Parathyroid adenoma (tissue), 2 donors: ENCODE measurements at regions not wholly inside any gene's neighbourhood (a gene's known extent, or its start where the extent isn't known, plus 50 kb on each side); places are given as distances from the start of the nearest gene placed in this dataset.

Experiments used
- H2AFZ ChIP-seq: fragments of 300-600 bp; sonication (generic); one replicate; pipeline ENCODE4 v1.7.0; 2017; ENCODE audit warnings: antibody characterized with exemption, mild to moderate bottlenecking
- H3K27ac ChIP-seq: fragments of 300-600 bp; sonication (generic); one replicate; pipeline ENCODE4 v1.7.0; 2017
- H3K27me3 ChIP-seq: fragments of 300-600 bp; sonication (generic); one replicate; pipeline ENCODE4 v1.7.0; 2017; ENCODE audit warnings: low read length; ENCODE audit not compliant: control insufficient read depth, insufficient read depth
- H3K36me3 ChIP-seq: fragments of 300-600 bp; sonication (generic); one replicate; pipeline ENCODE4 v1.7.0; 2017; ENCODE audit warnings: low read length; ENCODE audit not compliant: control insufficient read depth, insufficient read depth
- H3K4me1 ChIP-seq: fragments of 300-600 bp; sonication (generic); one replicate; pipeline ENCODE4 v1.7.0; 2017; ENCODE audit warnings: control low read depth
- H3K4me2 ChIP-seq: fragments of 300-600 bp; sonication (generic); one replicate; pipeline ENCODE4 v1.7.0; 2017; ENCODE audit warnings: low read length
- H3K4me3 ChIP-seq: fragments of 300-600 bp; sonication (generic); one replicate; pipeline ENCODE4 v1.7.0; 2017; ENCODE audit warnings: low read depth, low read length
- H3K79me2 ChIP-seq: fragments of 300-600 bp; sonication (generic); one replicate; pipeline ENCODE4 v1.7.0; 2017; ENCODE audit warnings: control low read depth
- H3K9ac ChIP-seq: fragments of 300-600 bp; sonication (generic); one replicate; pipeline ENCODE4 v1.7.0; 2017; ENCODE audit warnings: mild to moderate bottlenecking
- H3K9me3 ChIP-seq: fragments of 300-600 bp; sonication (generic); one replicate; pipeline ENCODE4 v1.7.0; 2017; ENCODE audit warnings: low read length; ENCODE audit not compliant: control insufficient read depth
- TF ChIP-seq, protein P1 (sequence below): fragments of 300-600 bp; sonication (generic); IDR thresholded peaks from one replicate; pipeline ENCODE4 v1.7.0; 2017; ENCODE audit warnings: antibody characterized with exemption, mild to moderate bottlenecking
- donor health status: primary hyperparathyroidism.

DNA sequence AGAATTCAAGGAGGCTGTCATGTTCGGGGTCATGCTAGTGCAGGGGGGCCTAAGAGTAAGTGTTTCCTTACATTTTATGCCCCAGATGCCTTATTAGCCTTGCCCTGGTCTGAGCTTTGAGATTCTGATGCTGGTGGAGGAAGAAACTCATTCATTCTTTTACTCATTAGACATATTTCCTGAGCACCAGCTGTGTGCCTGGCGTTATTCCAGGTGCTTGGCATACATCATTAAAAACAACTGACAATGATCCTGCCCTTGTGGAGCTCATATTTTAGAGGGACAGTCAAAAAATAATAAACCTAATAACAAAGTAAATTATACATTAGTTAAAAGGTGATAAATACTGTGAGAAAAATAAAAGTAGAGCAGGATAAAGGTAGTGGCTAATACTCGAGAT, 138.9 kb upstream of the SGCD start:
- TF ChIP-seq, protein P1, sequence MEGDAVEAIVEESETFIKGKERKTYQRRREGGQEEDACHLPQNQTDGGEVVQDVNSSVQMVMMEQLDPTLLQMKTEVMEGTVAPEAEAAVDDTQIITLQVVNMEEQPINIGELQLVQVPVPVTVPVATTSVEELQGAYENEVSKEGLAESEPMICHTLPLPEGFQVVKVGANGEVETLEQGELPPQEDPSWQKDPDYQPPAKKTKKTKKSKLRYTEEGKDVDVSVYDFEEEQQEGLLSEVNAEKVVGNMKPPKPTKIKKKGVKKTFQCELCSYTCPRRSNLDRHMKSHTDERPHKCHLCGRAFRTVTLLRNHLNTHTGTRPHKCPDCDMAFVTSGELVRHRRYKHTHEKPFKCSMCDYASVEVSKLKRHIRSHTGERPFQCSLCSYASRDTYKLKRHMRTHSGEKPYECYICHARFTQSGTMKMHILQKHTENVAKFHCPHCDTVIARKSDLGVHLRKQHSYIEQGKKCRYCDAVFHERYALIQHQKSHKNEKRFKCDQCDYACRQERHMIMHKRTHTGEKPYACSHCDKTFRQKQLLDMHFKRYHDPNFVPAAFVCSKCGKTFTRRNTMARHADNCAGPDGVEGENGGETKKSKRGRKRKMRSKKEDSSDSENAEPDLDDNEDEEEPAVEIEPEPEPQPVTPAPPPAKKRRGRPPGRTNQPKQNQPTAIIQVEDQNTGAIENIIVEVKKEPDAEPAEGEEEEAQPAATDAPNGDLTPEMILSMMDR: no peak

DNA sequence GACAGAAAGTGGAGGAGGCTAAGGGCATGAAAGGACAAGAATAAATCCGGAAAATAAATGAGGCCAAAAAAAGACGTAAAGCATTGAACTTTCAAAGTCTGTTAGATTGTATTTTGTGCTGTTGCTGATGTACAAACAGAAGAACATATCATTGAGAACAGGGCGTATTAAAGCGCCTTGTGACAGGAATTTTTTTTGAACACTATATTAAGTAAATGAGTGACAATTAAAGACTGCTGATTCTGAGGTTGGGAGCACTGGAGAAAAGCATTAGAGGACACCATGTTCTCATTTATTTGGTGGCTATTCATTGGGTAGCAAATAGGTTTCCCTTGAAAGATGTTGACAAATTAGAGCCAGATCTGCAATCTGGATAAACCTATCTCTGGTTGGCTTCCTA, 137.3 kb upstream of the SGCD start:
- no peaks in the 10 kb centered on the region for H3K9me3 ChIP-seq
- no peak overlapping the region for H2AFZ ChIP-seq
- no peak overlapping the region for H3K4me2 ChIP-seq
- TF ChIP-seq, protein P1: no peak
- H3K4me3 ChIP-seq: no peak overlapping the region
- no peaks in the 10 kb centered on the region for H3K79me2 ChIP-seq
- H3K27ac ChIP-seq: no peak overlapping the region
- no peaks in the 10 kb centered on the region for H3K36me3 ChIP-seq
- H3K9ac ChIP-seq: no peak overlapping the region
- H3K27me3 ChIP-seq: no peaks in the 10 kb centered on the region
- H3K4me1 ChIP-seq: no peaks in the 10 kb centered on the region

More for the DNA sequence above, 138.9 kb upstream of the SGCD start:
- Histone ChIP-seq H3K79me2 (no peaks in the 10 kb centered on the region), H3K9ac (no peak overlapping the region), H2AFZ (no peak overlapping the region), H3K27ac (no peak overlapping the region), H3K4me3 (no peak overlapping the region), H3K36me3 (no peaks in the 10 kb centered on the region), H3K9me3 (no peaks in the 10 kb centered on the region), H3K4me2 (no peak overlapping the region), H3K27me3 (no peaks in the 10 kb centered on the region), H3K4me1 (no peaks in the 10 kb centered on the region)

DNA sequence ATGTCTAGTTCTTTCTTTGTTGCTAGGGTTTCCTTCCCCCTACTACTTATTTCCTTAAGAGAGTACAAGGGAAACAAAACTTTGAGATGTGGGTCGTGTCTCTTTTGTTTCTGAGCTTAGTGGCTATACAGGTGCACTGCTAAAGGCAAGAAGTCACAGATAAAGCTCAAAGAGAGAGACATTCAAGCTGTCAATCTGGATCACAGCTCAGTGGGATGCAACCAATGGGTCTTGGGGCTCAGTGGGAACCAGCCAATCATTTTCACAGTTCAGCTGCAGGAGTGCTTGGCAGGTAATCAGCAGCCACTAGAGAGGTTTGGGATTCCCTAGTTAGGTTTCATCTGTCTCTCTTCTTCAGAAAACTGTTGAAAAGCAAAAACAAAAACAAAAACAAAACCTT, 135.4 kb upstream of the SGCD start:
- Histone ChIP-seq H3K9ac (no peak overlapping the region), H3K36me3 (no peaks in the 10 kb centered on the region), H3K9me3 (no peaks in the 10 kb centered on the region), H3K4me2 (no peak overlapping the region), H3K4me3 (no peak overlapping the region), H2AFZ (no peak overlapping the region), H3K27me3 (no peaks in the 10 kb centered on the region), H3K4me1 (no peaks in the 10 kb centered on the region), H3K27ac (no peak overlapping the region), H3K79me2 (no peaks in the 10 kb centered on the region)
- TF ChIP-seq, protein P1: no peak

DNA sequence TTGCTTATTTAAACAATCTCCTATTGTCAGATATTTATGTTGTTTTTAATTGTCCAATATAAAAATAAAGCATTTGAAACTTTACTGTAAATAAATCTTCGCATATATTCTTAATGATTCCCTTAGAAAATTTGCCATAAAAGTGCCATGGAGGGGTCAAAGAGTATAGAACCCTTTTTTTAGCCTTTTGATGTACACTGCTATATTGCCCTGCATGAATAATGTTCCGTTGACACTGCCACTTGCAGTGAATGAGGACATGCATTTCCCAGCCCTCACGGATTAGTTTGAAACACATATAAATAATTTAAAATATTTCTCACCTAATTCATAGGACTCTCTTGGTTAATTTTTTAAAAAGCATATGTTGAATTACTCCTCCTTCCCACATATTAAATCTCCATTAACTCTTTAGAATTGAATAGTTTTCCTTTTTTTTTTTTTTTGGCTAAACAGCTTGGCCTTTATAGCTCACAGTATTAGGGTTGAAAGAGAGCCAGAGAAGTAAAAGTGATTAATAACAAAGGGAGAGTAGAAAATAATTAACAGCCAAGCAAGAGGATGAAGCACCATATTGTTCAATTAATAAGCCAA, 129.8 kb upstream of the SGCD start:
- peaks cover 3% of the 10 kb centered on the region for H3K4me1 ChIP-seq
- no peaks in the 10 kb centered on the region for H3K27me3 ChIP-seq
- TF ChIP-seq, protein P1: no peak
- no peak overlapping the region for H3K4me2 ChIP-seq
- H2AFZ ChIP-seq: no peak overlapping the region
- H3K36me3 ChIP-seq: no peaks in the 10 kb centered on the region
- no peak overlapping the region for H3K4me3 ChIP-seq
- no peaks in the 10 kb centered on the region for H3K79me2 ChIP-seq
- no peak overlapping the region for H3K9ac ChIP-seq
- H3K27ac ChIP-seq: no peak overlapping the region
- H3K9me3 ChIP-seq: no peaks in the 10 kb centered on the region

DNA sequence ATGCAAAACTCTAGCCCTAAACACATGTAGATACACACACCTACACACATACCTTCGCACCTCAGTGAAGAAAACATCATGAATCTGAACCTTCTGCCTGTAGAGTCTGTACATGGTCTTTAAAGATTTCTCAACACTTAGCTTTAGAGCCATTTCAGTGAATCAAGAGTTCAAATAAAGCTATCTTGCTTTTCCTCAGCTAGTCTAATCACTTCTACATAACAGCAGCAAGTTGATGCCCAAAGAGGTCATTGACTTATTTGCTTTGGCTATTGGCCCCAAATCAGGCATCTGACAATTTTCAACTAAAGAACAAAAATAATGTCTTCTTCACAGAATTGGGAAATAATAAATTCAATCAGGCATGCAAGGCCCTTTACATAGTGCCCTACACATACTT, 127.9 kb upstream of the SGCD start:
- Histone ChIP-seq H2AFZ (no peak overlapping the region), H3K4me1 (peaks cover 3% of the 10 kb centered on the region), H3K79me2 (no peaks in the 10 kb centered on the region), H3K9ac (no peak overlapping the region), H3K36me3 (no peaks in the 10 kb centered on the region), H3K27ac (no peak overlapping the region), H3K4me3 (no peak overlapping the region), H3K4me2 (no peak overlapping the region), H3K27me3 (no peaks in the 10 kb centered on the region), H3K9me3 (no peaks in the 10 kb centered on the region)
- TF ChIP-seq, protein P1: no peak
